ENCODE measurements at regions not wholly inside any gene's neighbourhood (a gene's known extent, or its start where the extent isn't known, plus 50 kb on each side); places are given as distances from the start of the nearest gene placed in this dataset.

DNA sequence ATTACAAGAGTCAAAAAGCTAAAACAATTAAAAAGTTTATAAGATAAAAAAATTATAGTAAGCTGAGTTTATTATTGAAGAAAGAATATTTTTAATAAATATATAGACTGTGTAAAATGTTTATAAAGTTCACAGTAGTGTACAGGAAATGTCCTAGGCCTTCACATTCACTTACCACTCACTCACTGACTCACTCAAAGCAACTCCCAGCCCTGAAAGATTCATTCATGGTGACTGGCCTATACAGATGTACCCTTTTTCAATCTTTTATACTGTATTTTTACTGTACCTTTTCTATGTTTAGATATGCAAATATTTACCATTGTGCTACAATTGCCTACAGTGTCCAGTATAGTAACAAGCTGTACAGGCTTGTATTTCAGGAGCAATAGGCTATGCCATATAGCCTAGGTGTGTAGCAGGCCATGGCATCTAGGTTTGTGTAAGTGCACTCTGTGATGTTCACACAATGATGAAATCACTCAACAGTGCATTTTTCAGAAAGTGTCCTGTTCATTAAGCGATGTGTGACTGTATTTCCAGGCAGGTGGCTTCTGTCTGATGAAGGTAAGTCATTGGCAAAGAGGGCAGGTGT, 130.2 kb downstream of the BTBD3 start:
- Mint-ChIP-seq H3K36me3 (ENCODE audit: insufficient read depth) (no peaks in the 10 kb centered on the region), H3K4me3 (no peak overlapping the region), H3K9me3 (peaks cover 8% of the 10 kb centered on the region), H3K4me1 (ENCODE audit: low read depth) (no peaks in the 10 kb centered on the region), H3K27me3 (ENCODE audit: low read depth) (no peaks in the 10 kb centered on the region)
- no peak for DNase-seq
- no peak for ATAC-seq

DNA sequence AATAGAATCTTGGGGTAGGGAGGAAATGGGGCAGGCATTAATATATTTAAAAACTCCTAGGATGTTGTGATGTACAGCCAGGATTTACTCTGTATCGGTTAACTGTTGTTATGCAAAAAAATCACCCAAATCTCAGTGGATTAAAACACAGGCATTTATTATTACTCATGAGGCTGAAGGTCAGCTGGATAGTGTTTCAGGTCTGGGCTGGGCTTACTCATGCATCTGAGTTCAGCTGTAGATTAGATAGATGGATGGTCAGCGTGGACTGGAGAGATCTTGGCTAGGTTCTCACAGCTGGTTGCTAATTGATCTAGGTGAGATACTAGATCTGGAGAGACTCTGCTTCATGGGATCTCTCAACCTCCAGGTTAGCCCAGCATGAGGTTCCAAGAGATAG, 131.4 kb downstream of the BTBD3 start:
- Mint-ChIP-seq H3K27me3 (ENCODE audit: low read depth) (no peaks in the 10 kb centered on the region), H3K9me3 (peaks cover 7% of the 10 kb centered on the region), H3K4me1 (ENCODE audit: low read depth) (no peaks in the 10 kb centered on the region), H3K4me3 (no peak overlapping the region), H3K36me3 (ENCODE audit: insufficient read depth) (no peaks in the 10 kb centered on the region)
- DNase-seq (no peak), ATAC-seq (no peak)

DNA sequence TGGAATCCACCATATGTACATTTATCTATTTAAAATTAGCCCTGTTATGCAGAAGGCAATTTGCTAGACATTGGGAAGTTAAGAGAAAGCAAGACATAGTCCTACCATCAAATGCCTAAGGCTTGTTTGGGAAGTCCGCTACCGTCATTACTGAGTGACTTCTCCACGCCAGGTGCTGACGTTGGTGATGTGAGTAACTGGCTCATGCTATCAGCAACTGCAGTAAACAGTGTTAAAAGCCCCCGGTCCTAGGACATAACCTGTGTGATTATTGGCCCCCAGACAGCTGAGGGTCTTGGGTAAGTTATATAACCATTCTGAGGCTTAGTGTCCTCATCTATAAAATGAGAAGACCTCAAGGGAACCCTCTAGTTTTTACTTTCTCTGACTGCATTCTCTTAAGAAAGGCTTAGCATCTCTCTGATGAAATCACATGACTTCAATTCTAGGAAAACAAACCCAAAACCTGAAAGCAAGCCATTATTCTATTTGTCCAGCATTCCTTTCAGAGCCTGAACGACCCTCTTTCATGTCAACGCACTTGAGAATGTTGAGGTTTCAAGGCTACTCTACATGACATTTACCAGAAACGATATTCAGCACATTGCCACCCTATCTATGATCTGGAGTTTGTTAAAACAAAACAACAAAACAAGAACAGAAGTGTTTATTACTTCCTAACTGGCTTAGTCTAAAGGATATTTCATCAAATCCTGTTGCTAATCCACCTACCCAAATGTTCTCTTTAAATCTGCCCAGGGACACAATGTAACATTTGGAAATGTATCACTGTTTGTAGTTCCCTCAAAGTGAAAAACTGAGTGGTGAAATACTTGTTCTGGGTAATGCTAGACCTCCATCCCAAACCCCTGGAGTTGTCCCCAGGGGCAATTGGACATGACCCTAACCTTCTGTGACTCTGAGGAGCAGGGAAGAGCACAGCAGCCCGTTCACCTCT, 133.8 kb downstream of the BTBD3 start:
- H3K9me3 Mint-ChIP-seq, result peaks cover 4% of the 10 kb centered on the region
- no peaks in the 10 kb centered on the region for H3K4me1 Mint-ChIP-seq (ENCODE audit: low read depth)
- H3K36me3 Mint-ChIP-seq (ENCODE audit: insufficient read depth), result no peaks in the 10 kb centered on the region
- no peaks in the 10 kb centered on the region for H3K27me3 Mint-ChIP-seq (ENCODE audit: low read depth)
- DNase-seq (no peak), ATAC-seq (no peak)
- H3K4me3 Mint-ChIP-seq, result no peak overlapping the region

DNA sequence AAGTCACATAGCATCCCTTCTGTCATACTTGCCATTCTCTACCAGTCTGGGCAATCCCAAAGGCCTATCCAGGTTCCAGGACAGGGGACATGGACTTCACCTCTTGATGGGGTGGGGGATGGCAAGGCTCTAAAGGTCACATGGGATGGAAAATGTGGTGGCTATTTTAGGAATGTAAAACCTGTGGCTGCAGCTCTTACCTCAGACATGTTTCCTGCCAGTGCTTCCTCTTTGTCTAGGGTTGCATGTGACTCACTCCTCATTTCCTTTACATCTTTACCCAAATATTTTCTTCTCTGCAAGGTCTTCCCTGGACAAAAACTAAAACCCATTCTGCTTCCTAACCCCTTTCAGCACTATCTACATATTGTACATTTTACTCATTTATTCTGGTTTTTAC, 135.7 kb downstream of the BTBD3 start:
- DNase-seq (no peak), ATAC-seq (no peak)
- Mint-ChIP-seq H3K9me3 (no peaks in the 10 kb centered on the region), H3K36me3 (ENCODE audit: insufficient read depth) (no peaks in the 10 kb centered on the region), H3K27me3 (ENCODE audit: low read depth) (no peaks in the 10 kb centered on the region), H3K4me3 (no peak overlapping the region), H3K4me1 (ENCODE audit: low read depth) (no peaks in the 10 kb centered on the region)

DNA sequence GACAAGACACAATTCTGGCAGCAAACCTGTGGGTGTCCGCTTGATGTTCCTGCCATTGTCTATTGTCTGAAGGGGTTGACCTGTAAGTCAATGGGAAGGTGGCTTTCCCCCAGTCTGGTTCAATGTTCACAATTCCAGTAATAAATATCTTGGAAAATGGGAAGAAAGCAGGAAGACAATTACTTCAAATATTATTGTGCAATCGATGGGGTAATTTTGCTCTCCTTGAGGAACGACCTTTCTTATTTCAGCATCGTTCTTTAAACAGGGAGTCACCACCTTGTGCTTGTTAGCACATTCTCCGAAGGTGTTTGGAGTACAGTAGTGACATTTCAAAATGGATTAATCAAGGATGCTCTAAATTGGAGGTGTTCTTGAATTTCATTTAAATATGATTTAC, 136.9 kb downstream of the BTBD3 start:
- DNase-seq (no peak), ATAC-seq (no peak)
- H3K4me3 Mint-ChIP-seq, result no peak overlapping the region
- H3K4me1 Mint-ChIP-seq (ENCODE audit: low read depth), result no peaks in the 10 kb centered on the region
- no peaks in the 10 kb centered on the region for H3K36me3 Mint-ChIP-seq (ENCODE audit: insufficient read depth)
- H3K9me3 Mint-ChIP-seq, result no peaks in the 10 kb centered on the region
- H3K27me3 Mint-ChIP-seq (ENCODE audit: low read depth), result no peaks in the 10 kb centered on the region

DNA sequence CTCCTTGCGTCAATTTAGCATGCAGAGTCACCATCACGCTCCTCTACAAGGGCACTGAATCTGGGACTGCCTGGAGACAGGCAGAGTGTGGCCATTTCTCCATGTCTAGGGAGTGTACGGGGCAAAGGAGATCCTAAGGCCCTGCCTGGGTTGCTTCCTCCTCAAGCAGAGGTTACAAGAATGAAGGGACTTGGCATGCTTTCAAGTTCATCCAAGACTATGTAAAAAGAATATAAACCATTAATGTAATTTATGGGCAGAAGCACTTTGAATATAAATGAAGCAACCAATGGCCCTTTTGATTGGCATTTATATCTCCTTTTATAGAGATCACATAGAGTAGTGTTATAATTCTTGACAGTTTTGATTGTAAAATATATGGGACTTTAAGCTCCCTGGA, 137.5 kb downstream of the BTBD3 start:
- H3K9me3 Mint-ChIP-seq, result no peaks in the 10 kb centered on the region
- no peaks in the 10 kb centered on the region for H3K4me1 Mint-ChIP-seq (ENCODE audit: low read depth)
- no peaks in the 10 kb centered on the region for H3K36me3 Mint-ChIP-seq (ENCODE audit: insufficient read depth)
- no peaks in the 10 kb centered on the region for H3K27me3 Mint-ChIP-seq (ENCODE audit: low read depth)
- no peak overlapping the region for H3K4me3 Mint-ChIP-seq
- no peak for DNase-seq
- no peak for ATAC-seq

DNA sequence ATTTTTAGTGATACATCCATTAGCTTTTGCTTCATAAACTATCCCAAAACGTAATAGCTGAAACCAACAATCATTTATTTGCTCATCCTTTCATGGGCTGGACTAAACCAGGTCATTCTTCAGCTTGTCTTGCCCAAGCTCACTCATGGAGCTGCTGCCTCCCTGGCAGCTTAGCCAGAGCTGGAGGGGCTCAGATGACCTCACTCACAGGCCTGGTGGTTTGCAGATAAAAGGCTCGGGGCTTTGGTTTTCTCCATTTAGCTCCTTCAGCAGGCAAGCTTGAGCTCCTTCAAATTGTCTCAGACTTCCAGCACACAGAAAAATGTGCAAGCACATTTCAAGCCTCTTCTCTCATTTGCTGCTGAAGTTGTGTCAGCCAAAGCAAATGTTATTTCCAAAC, 139.1 kb downstream of the BTBD3 start:
- H3K27me3 Mint-ChIP-seq (ENCODE audit: low read depth), result no peaks in the 10 kb centered on the region
- peaks cover 4% of the 10 kb centered on the region for H3K9me3 Mint-ChIP-seq
- H3K36me3 Mint-ChIP-seq (ENCODE audit: insufficient read depth), result no peaks in the 10 kb centered on the region
- DNase-seq (no peak), ATAC-seq (no peak)
- no peak overlapping the region for H3K4me3 Mint-ChIP-seq
- no peaks in the 10 kb centered on the region for H3K4me1 Mint-ChIP-seq (ENCODE audit: low read depth)

DNA sequence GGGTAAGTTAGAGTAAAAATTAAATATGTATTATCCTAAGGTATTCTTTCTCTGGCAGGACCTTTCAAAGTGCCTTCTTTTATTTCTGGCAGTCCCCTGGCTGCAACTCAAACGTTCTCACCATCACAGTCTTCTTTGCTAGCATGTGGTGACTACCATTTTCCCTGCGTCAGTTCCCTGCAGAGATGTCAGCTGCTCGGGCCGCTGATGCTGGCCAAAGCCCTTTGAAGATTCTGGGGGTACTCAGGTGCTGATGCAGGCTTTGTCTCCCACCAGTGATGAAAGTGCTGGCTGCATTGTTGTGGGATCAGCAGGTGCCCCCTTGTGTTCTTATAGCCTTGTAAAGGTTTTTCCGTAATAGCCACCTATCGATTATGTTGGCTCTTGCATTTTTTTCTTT, 140.1 kb downstream of the BTBD3 start:
- H3K36me3 Mint-ChIP-seq (ENCODE audit: insufficient read depth), result no peaks in the 10 kb centered on the region
- H3K27me3 Mint-ChIP-seq (ENCODE audit: low read depth), result no peaks in the 10 kb centered on the region
- no peak for ATAC-seq
- no peaks in the 10 kb centered on the region for H3K4me1 Mint-ChIP-seq (ENCODE audit: low read depth)
- H3K4me3 Mint-ChIP-seq, result no peak overlapping the region
- DNase-seq, result no peak
- peaks cover 4% of the 10 kb centered on the region for H3K9me3 Mint-ChIP-seq

DNA sequence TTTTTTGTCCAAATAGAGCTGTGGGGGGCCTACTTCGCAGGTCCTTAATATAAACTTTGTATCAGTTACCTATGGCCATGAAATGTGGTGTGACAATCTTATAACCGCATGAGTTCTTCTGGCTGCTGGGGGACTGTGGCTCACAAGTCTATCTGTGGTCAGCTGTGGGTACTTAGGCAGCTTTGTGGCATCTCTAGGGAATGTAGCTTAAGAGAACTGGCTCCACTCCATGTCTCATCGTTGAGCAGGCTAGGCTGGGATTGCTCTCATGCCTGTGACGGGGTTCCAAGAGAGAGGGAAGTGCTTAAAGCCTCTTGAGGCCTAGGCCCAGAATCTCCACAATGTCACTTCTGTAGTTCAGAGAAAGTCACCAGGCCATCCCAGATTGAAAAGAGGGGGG, 140.5 kb downstream of the BTBD3 start:
- Mint-ChIP-seq H3K36me3 (ENCODE audit: insufficient read depth) (no peaks in the 10 kb centered on the region), H3K4me1 (ENCODE audit: low read depth) (no peaks in the 10 kb centered on the region), H3K27me3 (ENCODE audit: low read depth) (no peaks in the 10 kb centered on the region), H3K4me3 (no peak overlapping the region), H3K9me3 (peaks cover 4% of the 10 kb centered on the region)
- DNase-seq (no peak), ATAC-seq (no peak)

DNA sequence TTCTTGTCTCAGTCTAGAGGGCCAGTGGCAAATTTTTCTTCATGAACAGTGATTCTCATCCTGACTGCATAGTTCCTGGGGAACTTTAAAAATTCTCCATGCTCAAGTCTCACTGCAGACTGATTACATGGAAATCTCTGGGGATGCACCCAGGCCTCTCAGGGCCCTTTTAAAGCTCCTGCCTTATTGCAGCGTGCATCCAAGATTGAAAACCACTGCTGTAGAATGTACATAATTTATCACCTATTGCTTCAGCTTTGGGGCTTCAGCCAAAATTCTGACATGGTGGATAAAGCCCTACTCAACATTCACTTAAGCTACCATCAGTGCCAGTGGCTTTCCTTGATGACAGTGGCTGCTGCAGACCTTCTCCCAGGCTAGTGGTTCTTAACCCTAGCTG, 143.8 kb downstream of the BTBD3 start:
- ATAC-seq (no peak), DNase-seq (no peak)
- H3K4me3 Mint-ChIP-seq, result no peak overlapping the region
- no peaks in the 10 kb centered on the region for H3K4me1 Mint-ChIP-seq (ENCODE audit: low read depth)
- H3K27me3 Mint-ChIP-seq (ENCODE audit: low read depth), result no peaks in the 10 kb centered on the region
- H3K9me3 Mint-ChIP-seq, result peaks cover 7% of the 10 kb centered on the region
- no peaks in the 10 kb centered on the region for H3K36me3 Mint-ChIP-seq (ENCODE audit: insufficient read depth)

DNA sequence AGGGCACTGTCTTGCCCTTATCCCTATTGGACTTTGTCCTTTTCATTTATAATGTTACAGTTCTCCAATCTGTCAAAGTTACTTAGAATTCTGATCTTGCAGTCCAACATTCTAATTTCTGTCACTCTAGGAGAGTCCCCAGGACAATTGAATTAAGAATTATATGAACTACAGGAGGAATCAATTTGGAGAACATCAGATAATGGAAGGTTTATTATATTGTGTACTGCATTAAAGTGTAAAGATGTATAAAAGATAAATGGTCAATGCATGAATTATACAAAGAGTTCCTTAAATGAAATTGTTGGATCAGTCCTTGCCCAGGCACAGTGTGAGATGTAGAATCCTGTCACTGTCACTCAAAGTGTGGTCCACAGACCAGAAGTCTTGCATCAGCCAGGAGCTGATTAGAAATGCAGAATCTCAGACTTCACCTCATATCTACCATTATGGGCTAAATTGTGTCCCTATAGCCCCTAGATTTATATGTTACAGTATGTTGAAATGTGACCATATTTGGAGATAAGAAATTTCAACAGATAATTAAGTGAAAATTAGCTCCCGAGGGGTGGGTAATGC, 145.5 kb downstream of the BTBD3 start:
- ATAC-seq (no peak), DNase-seq (no peak)
- peaks cover 7% of the 10 kb centered on the region for H3K9me3 Mint-ChIP-seq
- no peaks in the 10 kb centered on the region for H3K4me1 Mint-ChIP-seq (ENCODE audit: low read depth)
- no peaks in the 10 kb centered on the region for H3K36me3 Mint-ChIP-seq (ENCODE audit: insufficient read depth)
- no peak overlapping the region for H3K4me3 Mint-ChIP-seq
- no peaks in the 10 kb centered on the region for H3K27me3 Mint-ChIP-seq (ENCODE audit: low read depth)

DNA sequence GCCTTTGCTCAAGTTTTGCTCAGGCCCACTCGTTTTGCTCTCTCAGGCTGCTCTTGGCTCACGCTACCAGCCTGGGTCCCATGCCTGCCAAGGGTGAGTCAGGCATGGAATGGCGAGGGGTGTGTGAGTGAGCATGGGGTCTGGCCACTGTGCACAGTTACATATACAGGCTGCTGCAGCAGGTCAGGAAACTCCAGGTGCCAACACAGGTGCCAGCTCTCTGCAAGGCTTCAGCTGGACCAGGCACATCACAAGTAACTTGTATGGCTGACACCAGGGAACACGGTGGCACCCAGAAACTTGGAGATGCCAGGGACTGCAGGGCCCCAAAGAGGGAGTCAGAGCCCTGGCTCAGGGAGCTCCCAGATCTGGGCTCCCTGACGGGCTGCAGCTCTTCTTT, 146.8 kb downstream of the BTBD3 start:
- Mint-ChIP-seq H3K4me3 (no peak overlapping the region), H3K9me3 (peaks cover 7% of the 10 kb centered on the region), H3K27me3 (ENCODE audit: low read depth) (no peaks in the 10 kb centered on the region), H3K36me3 (ENCODE audit: insufficient read depth) (no peaks in the 10 kb centered on the region), H3K4me1 (ENCODE audit: low read depth) (no peaks in the 10 kb centered on the region)
- DNase-seq (no peak), ATAC-seq (no peak)

DNA sequence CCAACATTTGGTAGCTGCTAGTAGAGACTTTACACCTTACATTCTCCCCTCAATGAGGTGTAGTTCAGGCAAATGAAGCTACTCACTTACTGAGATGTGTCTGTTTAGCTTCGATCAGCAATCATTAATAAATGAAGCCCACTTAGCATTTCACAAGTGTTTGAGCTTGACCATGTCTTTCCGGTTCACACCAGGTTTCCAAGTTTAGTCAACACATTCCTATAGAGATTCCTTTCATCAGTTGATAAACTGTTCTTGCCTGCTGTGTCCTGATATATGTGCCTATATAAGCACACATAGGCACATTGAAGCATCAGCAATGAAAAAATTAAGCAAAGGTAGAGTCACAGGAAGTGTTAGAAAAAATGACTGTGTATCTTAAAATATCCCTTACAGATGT, 150.0 kb downstream of the BTBD3 start:
- DNase-seq (no peak), ATAC-seq (no peak)
- no peaks in the 10 kb centered on the region for H3K36me3 Mint-ChIP-seq (ENCODE audit: insufficient read depth)
- peaks cover 3% of the 10 kb centered on the region for H3K9me3 Mint-ChIP-seq
- no peaks in the 10 kb centered on the region for H3K4me1 Mint-ChIP-seq (ENCODE audit: low read depth)
- no peak overlapping the region for H3K4me3 Mint-ChIP-seq
- no peaks in the 10 kb centered on the region for H3K27me3 Mint-ChIP-seq (ENCODE audit: low read depth)

DNA sequence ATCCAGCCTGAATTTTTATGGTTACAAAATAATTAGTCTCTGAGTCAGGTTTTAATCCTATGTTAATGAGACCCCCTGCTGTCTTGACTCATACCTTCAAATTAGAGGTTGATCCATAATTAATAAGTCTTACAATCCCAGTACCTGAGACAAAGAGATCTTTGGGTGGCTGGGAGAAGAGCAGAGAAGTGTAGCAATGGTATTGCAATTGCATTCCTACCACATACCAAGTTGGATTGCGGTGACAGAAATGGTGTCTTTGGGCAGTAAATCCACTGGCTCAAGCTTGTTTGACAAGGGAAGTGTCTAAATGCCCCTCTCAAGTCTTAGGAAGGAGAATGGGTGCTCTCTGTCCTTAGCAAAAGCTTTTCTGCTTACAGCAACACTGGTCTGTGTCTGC, 150.4 kb downstream of the BTBD3 start:
- ATAC-seq, result no peak
- Mint-ChIP-seq H3K4me3 (no peak overlapping the region), H3K36me3 (ENCODE audit: insufficient read depth) (no peaks in the 10 kb centered on the region), H3K4me1 (ENCODE audit: low read depth) (no peaks in the 10 kb centered on the region), H3K9me3 (peaks cover 3% of the 10 kb centered on the region), H3K27me3 (ENCODE audit: low read depth) (no peaks in the 10 kb centered on the region)
- DNase-seq, result no peak

DNA sequence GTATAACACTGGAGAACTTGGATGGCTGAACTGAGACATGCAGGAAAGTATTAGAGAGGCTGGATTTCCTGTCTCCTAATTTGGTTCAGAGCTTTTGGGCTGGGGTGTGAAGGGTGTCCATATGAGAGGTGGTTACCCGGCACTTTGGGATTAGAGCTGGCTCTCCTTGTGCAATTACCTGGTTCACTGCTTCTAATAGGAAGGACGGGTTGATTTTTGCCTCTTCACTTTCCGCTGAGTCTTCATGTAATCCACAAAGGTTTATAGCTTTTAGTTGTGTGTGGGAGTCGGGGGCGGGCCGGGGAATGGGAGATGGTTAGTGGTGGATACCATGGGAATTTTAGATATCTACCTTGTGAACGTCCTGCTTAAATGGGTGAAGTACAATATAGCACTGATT, 151.5 kb downstream of the BTBD3 start:
- Mint-ChIP-seq H3K4me3 (no peak overlapping the region), H3K27me3 (ENCODE audit: low read depth) (no peaks in the 10 kb centered on the region), H3K36me3 (ENCODE audit: insufficient read depth) (no peaks in the 10 kb centered on the region), H3K9me3 (peaks cover 3% of the 10 kb centered on the region), H3K4me1 (ENCODE audit: low read depth) (no peaks in the 10 kb centered on the region)
- DNase-seq, result no peak
- ATAC-seq, result no peak
